SK-N-MC (cell line): ENCODE measurements at regions not wholly inside any gene's neighbourhood (a gene's known extent, or its start where the extent isn't known, plus 50 kb on each side); places are given as distances from the start of the nearest gene placed in this dataset.

Source experiments
- EZH2 ChIP-seq: fragments of 200-600 bp; sonication (generic); IDR thresholded peaks from one replicate; pipeline ENCODE4 v1.6.1; 2017; ENCODE audit warnings: antibody characterized with exemption
- POLR2AphosphoS5 ChIP-seq: IDR thresholded peaks from 2 replicates; pipeline ENCODE4 v1.6.1; 2012; ENCODE audit warnings: mild to moderate bottlenecking, low read depth, low read length, borderline replicate concordance

GRCh38 chr6:9504191-9504590 lies 910.7 kb downstream of the TFAP2A start:
- TF ChIP-seq POLR2AphosphoS5: no peak
- TF ChIP-seq EZH2: no peak
